ENCODE measurements at regions not wholly inside any gene's neighbourhood (a gene's known extent, or its start where the extent isn't known, plus 50 kb on each side); places are given as distances from the start of the nearest gene placed in this dataset.

DNA sequence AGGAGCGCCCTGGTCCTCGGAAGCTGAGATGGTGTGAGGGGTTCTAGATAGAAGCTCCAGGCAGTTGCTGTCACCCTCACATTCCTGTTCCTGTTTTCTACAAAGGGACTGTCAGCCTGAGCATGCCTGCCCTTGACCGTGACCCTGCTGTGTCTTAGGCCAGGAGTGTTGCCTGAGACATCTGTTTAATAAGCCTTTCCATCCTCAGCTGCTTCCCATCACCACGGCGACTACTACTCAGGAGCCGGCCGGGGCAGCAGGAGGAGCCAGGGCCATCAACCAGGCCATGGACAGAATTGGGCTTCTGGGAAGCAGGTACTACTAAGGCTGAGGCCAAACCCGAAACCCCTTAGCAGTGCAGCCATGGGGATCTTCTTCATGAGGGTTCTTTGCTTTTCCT, 151.4 kb downstream of the KATNIP start:
- ChIA-PET POLR2A (no interaction called here), CTCF (interaction anchor here (2.3 kb wide), 1 partner anchor 10 kb away, joined by 7 read pairs; no protein-coding TSS in a partner anchor)
- WGBS (ENCODE audit: insufficient coverage): 98% methylated on average over 7 of the region's 8 CpGs

GRCh38 chr16:27703121-27703520, 153.2 kb downstream of the KATNIP start:
- H3K9me3 ChIP-seq (ENCODE audit: control extremely low read depth in 1 of 5, control insufficient read depth in 4 of 5, insufficient read depth in 2 of 5, low read depth in 1 of 5, low read length in 4 of 5): no peaks in the 10 kb centered on the region
- H3K36me3 ChIP-seq (ENCODE audit: control insufficient read depth in 4 of 4, insufficient read depth in 4 of 4, low read length in 3 of 4): peaks cover 2 to 29% (median 12%) of the 10 kb centered on the region in 4 experiments
- DNase-seq: no peak
- H3K4me1 ChIP-seq (ENCODE audit: control extremely low read depth in 1 of 4, control insufficient read depth in 4 of 4, insufficient read depth in 4 of 4, low read length in 3 of 4): no peaks in the 10 kb centered on the region
- POLR2A ChIA-PET: no interaction called here
- H3K27me3 ChIP-seq (replicated peaks in 2 of 5; ENCODE audit: control insufficient read depth in 4 of 5, insufficient read depth in 5 of 5, low read length in 4 of 5): no peaks in the 10 kb centered on the region
- no peak overlapping the region for H3K27ac ChIP-seq (ENCODE audit: insufficient read depth in 1 of 2, low read depth in 1 of 2, low read length in 2 of 2, poor library complexity in 1 of 2, severe bottlenecking in 2 of 2)
- CTCF ChIA-PET: interaction anchor here (1.6 to 2.3 kb wide), 2 partner anchors 12 to 368 kb away, joined by 4 to 7 read pairs; no protein-coding TSS in a partner anchor
- no peak overlapping the region for H3K4me3 ChIP-seq (ENCODE audit: control insufficient read depth in 1 of 7, extremely low read depth in 1 of 7, insufficient read depth in 4 of 7, low read depth in 2 of 7, low read length in 6 of 7)
- 100% methylated on average over 4 of the region's 6 CpGs for WGBS (ENCODE audit: insufficient coverage)

More for the DNA sequence above, 151.4 kb downstream of the KATNIP start:
- no peaks in the 10 kb centered on the region for H3K4me1 ChIP-seq (ENCODE audit: control extremely low read depth in 1 of 4, control insufficient read depth in 4 of 4, insufficient read depth in 4 of 4, low read length in 3 of 4)
- peaks cover 2 to 24% (median 8%) of the 10 kb centered on the region in 4 experiments for H3K36me3 ChIP-seq (ENCODE audit: control insufficient read depth in 4 of 4, insufficient read depth in 4 of 4, low read length in 3 of 4)
- H3K27ac ChIP-seq (ENCODE audit: insufficient read depth in 1 of 2, low read depth in 1 of 2, low read length in 2 of 2, poor library complexity in 1 of 2, severe bottlenecking in 2 of 2): no peak overlapping the region
- H3K9me3 ChIP-seq (ENCODE audit: control extremely low read depth in 1 of 5, control insufficient read depth in 4 of 5, insufficient read depth in 2 of 5, low read depth in 1 of 5, low read length in 4 of 5): no peaks in the 10 kb centered on the region
- H3K27me3 ChIP-seq (replicated peaks in 2 of 5; ENCODE audit: control insufficient read depth in 4 of 5, insufficient read depth in 5 of 5, low read length in 4 of 5): no peaks in the 10 kb centered on the region
- no peak overlapping the region for H3K4me3 ChIP-seq (ENCODE audit: control insufficient read depth in 1 of 7, extremely low read depth in 1 of 7, insufficient read depth in 4 of 7, low read depth in 2 of 7, low read length in 6 of 7)
- DNase-seq: no peak

DNA sequence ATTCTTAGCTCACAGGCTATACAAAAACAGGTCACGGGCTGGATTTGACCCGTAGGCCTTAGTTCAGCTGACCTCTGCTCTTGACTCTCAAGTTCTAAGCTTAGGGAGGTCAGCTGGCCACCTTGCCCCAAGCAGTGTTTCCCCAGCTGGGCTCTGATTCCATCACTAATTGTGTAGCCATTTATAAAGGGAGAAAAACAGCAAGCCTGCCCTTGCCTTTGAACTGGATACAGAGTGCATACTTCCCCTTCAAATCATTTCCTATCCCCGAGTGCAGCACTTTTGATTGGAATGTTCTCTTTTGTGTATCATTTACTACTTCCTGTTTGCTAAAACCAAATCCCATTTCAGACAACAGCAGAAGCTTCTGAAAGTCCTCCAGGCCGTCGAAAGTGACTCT, 153.6 kb downstream of the KATNIP start:
- ChIA-PET CTCF (interaction anchor here (1.6 to 2.3 kb wide), 2 partner anchors 12 to 367 kb away, joined by 4 to 7 read pairs; no protein-coding TSS in a partner anchor), POLR2A (no interaction called here)
- no peak for DNase-seq
- no peaks in the 10 kb centered on the region for H3K27me3 ChIP-seq (replicated peaks in 2 of 5; ENCODE audit: control insufficient read depth in 4 of 5, insufficient read depth in 5 of 5, low read length in 4 of 5)
- no peak overlapping the region for H3K4me3 ChIP-seq (ENCODE audit: control insufficient read depth in 1 of 7, extremely low read depth in 1 of 7, insufficient read depth in 4 of 7, low read depth in 2 of 7, low read length in 6 of 7)
- H3K4me1 ChIP-seq (ENCODE audit: control extremely low read depth in 1 of 4, control insufficient read depth in 4 of 4, insufficient read depth in 4 of 4, low read length in 3 of 4): no peaks in the 10 kb centered on the region
- H3K36me3 ChIP-seq (ENCODE audit: control insufficient read depth in 4 of 4, insufficient read depth in 4 of 4, low read length in 3 of 4): peaks cover 2 to 29% (median 12%) of the 10 kb centered on the region in 4 experiments
- WGBS (ENCODE audit: insufficient coverage): 92% methylated on average over 4 of the region's 5 CpGs
- H3K9me3 ChIP-seq (ENCODE audit: control extremely low read depth in 1 of 5, control insufficient read depth in 4 of 5, insufficient read depth in 2 of 5, low read depth in 1 of 5, low read length in 4 of 5): no peaks in the 10 kb centered on the region
- no peak overlapping the region for H3K27ac ChIP-seq (ENCODE audit: insufficient read depth in 1 of 2, low read depth in 1 of 2, low read length in 2 of 2, poor library complexity in 1 of 2, severe bottlenecking in 2 of 2)

DNA sequence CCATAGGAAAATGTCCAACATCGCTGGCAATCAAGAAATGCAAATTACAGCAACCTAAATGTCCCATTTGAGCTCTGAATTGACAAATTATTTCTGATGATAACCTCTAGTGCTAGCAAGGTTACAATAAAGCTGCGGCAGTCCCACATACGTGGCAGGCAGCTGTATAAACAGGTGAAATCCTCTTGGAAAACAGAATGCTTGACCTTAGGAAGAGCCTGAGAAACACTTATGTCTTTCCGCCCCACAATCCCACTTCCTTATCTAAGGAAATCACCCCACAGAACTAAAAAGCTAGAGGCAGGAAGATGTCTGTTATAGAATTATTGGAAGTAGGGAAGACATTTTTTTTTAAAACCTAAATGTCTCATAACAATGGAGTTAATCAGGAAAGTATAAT, 154.3 kb downstream of the KATNIP start:
- Histone ChIP-seq H3K4me3 (ENCODE audit: control insufficient read depth in 1 of 7, extremely low read depth in 1 of 7, insufficient read depth in 4 of 7, low read depth in 2 of 7, low read length in 6 of 7) (no peak overlapping the region), H3K36me3 (ENCODE audit: control insufficient read depth in 4 of 4, insufficient read depth in 4 of 4, low read length in 3 of 4) (peaks cover 2 to 25% (median 9%) of the 10 kb centered on the region in 4 experiments), H3K27me3 (replicated peaks in 2 of 5; ENCODE audit: control insufficient read depth in 4 of 5, insufficient read depth in 5 of 5, low read length in 4 of 5) (no peaks in the 10 kb centered on the region), H3K27ac (ENCODE audit: insufficient read depth in 1 of 2, low read depth in 1 of 2, low read length in 2 of 2, poor library complexity in 1 of 2, severe bottlenecking in 2 of 2) (no peak overlapping the region), H3K9me3 (ENCODE audit: control extremely low read depth in 1 of 5, control insufficient read depth in 4 of 5, insufficient read depth in 2 of 5, low read depth in 1 of 5, low read length in 4 of 5) (no peaks in the 10 kb centered on the region), H3K4me1 (ENCODE audit: control extremely low read depth in 1 of 4, control insufficient read depth in 4 of 4, insufficient read depth in 4 of 4, low read length in 3 of 4) (no peaks in the 10 kb centered on the region)
- POLR2A ChIA-PET: interaction anchor here (0.5 kb wide), 1 partner anchor 728 kb away, joined by 3 read pairs; no protein-coding TSS in a partner anchor
- CTCF ChIA-PET: interaction anchor here (1.2 to 1.5 kb wide), 2 partner anchors 11 to 22 kb away, joined by 3 read pairs; no protein-coding TSS in a partner anchor
- WGBS (ENCODE audit: insufficient coverage): 96% methylated on average over 3 of the region's 4 CpGs
- no peak for DNase-seq

- 93% methylated on average over 10 of the region's 10 CpGs for WGBS (ENCODE audit: insufficient coverage)
Measured at GRCh38 chr16:27706156-27706865, 156.4 kb downstream of the KATNIP start.

DNA sequence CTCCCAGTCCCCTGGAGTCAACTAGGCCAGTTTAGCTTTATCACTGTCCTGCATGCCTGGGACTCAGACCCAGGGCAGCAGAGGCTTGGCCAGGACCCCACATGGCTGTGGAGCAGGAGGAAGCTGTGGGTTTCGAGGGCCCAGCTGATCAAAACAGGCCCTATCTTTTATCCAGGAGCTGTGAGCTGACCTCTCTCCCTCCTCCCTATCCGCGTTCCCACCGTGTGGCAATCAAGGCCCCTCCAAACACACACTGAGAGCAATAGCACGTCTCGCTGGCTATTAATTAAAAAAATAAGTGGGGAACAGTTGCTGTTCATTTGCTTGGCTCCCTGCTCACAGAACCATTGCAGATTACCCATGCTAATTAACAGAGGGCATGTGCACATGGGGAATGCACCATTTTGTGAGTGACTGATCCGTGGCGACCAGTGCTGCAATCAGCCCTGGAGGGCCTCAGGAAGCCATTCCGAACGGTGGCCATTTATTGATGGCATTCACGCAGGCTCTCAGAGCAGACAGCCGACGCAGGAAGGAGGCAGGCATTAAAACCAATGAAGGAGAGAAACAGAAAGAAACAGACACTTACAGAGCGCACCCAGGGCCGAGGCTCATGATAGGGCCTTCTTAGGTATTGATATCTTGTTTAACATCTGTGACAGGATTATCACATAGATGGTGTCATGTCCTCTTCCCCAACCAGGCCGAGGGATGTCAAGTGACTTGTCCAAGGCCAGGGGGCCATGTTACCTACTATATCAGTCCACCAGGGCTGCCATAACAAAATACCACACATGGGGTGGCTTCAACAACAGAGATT, 157.1 kb downstream of the KATNIP start:
- Histone ChIP-seq H3K9me3 (ENCODE audit: control extremely low read depth in 1 of 5, control insufficient read depth in 4 of 5, insufficient read depth in 2 of 5, low read depth in 1 of 5, low read length in 4 of 5) (no peaks in the 10 kb centered on the region), H3K36me3 (ENCODE audit: control insufficient read depth in 4 of 4, insufficient read depth in 4 of 4, low read length in 3 of 4) (peaks cover 0 to 18% (median 6%) of the 10 kb centered on the region in 4 experiments), H3K4me1 (ENCODE audit: control extremely low read depth in 1 of 4, control insufficient read depth in 4 of 4, insufficient read depth in 4 of 4, low read length in 3 of 4) (no peaks in the 10 kb centered on the region), H3K27ac (ENCODE audit: insufficient read depth in 1 of 2, low read depth in 1 of 2, low read length in 2 of 2, poor library complexity in 1 of 2, severe bottlenecking in 2 of 2) (no peak overlapping the region), H3K27me3 (replicated peaks in 2 of 5; ENCODE audit: control insufficient read depth in 4 of 5, insufficient read depth in 5 of 5, low read length in 4 of 5) (no peaks in the 10 kb centered on the region), H3K4me3 (ENCODE audit: control insufficient read depth in 1 of 7, extremely low read depth in 1 of 7, insufficient read depth in 4 of 7, low read depth in 2 of 7, low read length in 6 of 7) (no peak overlapping the region)
- CTCF ChIA-PET: interaction anchor here (1.5 kb wide), 1 partner anchor 8 kb away, joined by 5 read pairs; no protein-coding TSS in a partner anchor
- WGBS (ENCODE audit: insufficient coverage): 98% methylated on average over 10 of the region's 16 CpGs
- DNase-seq: no peak
- POLR2A ChIA-PET: no interaction called here

More at GRCh38 chr16:27706156-27706865, 156.4 kb downstream of the KATNIP start:
- H3K4me1 ChIP-seq (ENCODE audit: control extremely low read depth in 1 of 4, control insufficient read depth in 4 of 4, insufficient read depth in 4 of 4, low read length in 3 of 4): no peaks in the 10 kb centered on the region
- peaks cover 0 to 22% (median 6%) of the 10 kb centered on the region in 4 experiments for H3K36me3 ChIP-seq (ENCODE audit: control insufficient read depth in 4 of 4, insufficient read depth in 4 of 4, low read length in 3 of 4)
- no peak overlapping the region for H3K27ac ChIP-seq (ENCODE audit: insufficient read depth in 1 of 2, low read depth in 1 of 2, low read length in 2 of 2, poor library complexity in 1 of 2, severe bottlenecking in 2 of 2)
- DNase-seq: no peak
- ChIA-PET POLR2A (no interaction called here), CTCF (no interaction called here)
- no peaks in the 10 kb centered on the region for H3K27me3 ChIP-seq (replicated peaks in 2 of 5; ENCODE audit: control insufficient read depth in 4 of 5, insufficient read depth in 5 of 5, low read length in 4 of 5)
- no peak overlapping the region for H3K4me3 ChIP-seq (ENCODE audit: control insufficient read depth in 1 of 7, extremely low read depth in 1 of 7, insufficient read depth in 4 of 7, low read depth in 2 of 7, low read length in 6 of 7)
- no peaks in the 10 kb centered on the region for H3K9me3 ChIP-seq (ENCODE audit: control extremely low read depth in 1 of 5, control insufficient read depth in 4 of 5, insufficient read depth in 2 of 5, low read depth in 1 of 5, low read length in 4 of 5)
